ENCODE measurements at regions not wholly inside any gene's neighbourhood (a gene's known extent, or its start where the extent isn't known, plus 50 kb on each side); places are given as distances from the start of the nearest gene placed in this dataset.

DNA sequence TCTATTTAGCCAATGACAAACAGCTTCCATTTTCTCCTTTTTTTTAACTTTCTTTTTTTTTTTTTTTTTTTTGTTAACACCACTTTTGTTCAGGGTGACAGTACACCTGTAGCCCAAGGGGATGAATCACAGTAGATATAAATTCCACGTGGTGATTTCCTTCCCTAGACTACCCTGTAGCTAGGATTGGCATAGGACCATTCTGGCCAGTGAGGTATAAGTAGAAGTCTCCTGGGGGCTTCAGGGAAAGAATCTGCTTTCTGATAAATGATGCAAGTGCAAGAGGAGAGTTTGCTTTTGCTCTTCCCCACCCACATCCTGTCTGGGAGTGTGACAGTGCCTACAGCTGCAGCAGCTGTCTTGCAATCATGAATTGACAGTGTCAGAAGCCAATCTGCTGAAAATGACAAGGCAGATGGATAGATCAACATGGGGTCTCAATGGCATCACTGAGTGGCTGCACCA is 63.2 kb upstream of the TOMM7 start:
- H3K36me3 ChIP-seq (ENCODE audit: control insufficient read depth, insufficient read depth, low read length), result no peaks in the 10 kb centered on the region
- peak; percentile 13 to 46 for DNase-seq
- H3K4me3 ChIP-seq (ENCODE audit: low read length), result no peak overlapping the region
- H3K9me3 ChIP-seq (ENCODE audit: control insufficient read depth, low read depth, low read length), result no peaks in the 10 kb centered on the region
- peaks cover 2% of the 10 kb centered on the region for H3K4me1 ChIP-seq (ENCODE audit: control insufficient read depth, insufficient read depth, low read length)
- no CpG with 5 or more reads among the region's 1 CpG for WGBS (ENCODE audit: insufficient coverage, low lambda C conversion rate)
- no peak overlapping the region for H3K27ac ChIP-seq (ENCODE audit: low read length)
- no peaks in the 10 kb centered on the region for H3K27me3 ChIP-seq (ENCODE audit: control insufficient read depth, insufficient read depth, low read length)

DNA sequence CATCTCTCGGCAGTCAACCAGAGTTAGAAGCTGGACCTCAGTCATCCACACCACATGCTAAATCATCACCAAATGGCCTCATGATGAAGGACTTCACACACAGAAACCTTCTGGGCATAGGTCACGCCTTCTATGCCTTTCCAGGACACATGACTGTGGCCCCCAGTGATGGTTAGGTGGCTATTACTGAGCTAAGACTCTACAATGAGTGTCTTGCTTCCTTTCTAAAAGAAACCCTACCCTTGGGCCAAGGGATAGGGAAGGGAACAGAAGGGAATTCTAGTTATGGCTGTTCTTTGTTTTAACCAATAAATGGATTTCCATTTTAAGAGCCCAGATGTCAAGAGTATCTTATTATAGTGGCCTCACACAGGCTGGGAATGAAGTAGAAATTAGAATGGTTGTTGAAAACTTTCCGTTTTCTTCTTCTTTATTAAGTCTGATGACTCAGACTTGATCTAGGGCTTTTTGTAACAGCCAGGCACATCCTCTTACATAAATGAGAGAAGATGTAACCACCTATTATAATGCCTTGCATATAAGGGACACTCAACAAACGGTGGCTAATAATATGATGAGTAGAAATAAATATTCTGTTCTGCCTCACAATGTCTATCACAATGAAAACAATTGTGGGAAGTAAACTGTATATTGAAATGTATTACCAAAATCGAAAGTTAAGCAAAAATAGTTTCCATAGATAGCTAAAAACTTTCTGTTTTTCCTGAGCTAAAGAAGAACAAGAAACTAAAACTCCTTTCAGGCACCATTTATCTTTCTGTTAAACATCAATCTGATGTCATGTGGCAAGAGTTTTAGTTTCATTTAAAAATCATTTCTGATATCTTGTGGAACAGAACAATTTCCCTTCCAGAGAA is 62.5 kb upstream of the TOMM7 start:
- Histone ChIP-seq H3K9me3 (ENCODE audit: control insufficient read depth, low read depth, low read length) (no peaks in the 10 kb centered on the region), H3K4me3 (ENCODE audit: low read length) (no peak overlapping the region), H3K27me3 (ENCODE audit: control insufficient read depth, insufficient read depth, low read length) (no peaks in the 10 kb centered on the region), H3K4me1 (ENCODE audit: control insufficient read depth, insufficient read depth, low read length) (peaks cover 2% of the 10 kb centered on the region), H3K27ac (ENCODE audit: low read length) (no peak overlapping the region), H3K36me3 (ENCODE audit: control insufficient read depth, insufficient read depth, low read length) (no peaks in the 10 kb centered on the region)
- no peak for DNase-seq
- 82% methylated on average over 3 of the region's 5 CpGs for WGBS (ENCODE audit: insufficient coverage, low lambda C conversion rate)

GRCh38 chr7:22882106-22882505 is 59.5 kb upstream of the TOMM7 start:
- H3K9me3 ChIP-seq (ENCODE audit: control insufficient read depth, low read depth, low read length), result no peaks in the 10 kb centered on the region
- H3K4me3 ChIP-seq (ENCODE audit: low read length), result no peak overlapping the region
- no peak overlapping the region for H3K27ac ChIP-seq (ENCODE audit: low read length)
- H3K27me3 ChIP-seq (ENCODE audit: control insufficient read depth, insufficient read depth, low read length), result no peaks in the 10 kb centered on the region
- no peak for DNase-seq
- H3K36me3 ChIP-seq (ENCODE audit: control insufficient read depth, insufficient read depth, low read length), result no peaks in the 10 kb centered on the region
- no CpG with 5 or more reads among the region's 3 CpGs for WGBS (ENCODE audit: insufficient coverage, low lambda C conversion rate)
- peaks cover 2% of the 10 kb centered on the region for H3K4me1 ChIP-seq (ENCODE audit: control insufficient read depth, insufficient read depth, low read length)

- no peaks in the 10 kb centered on the region for H3K9me3 ChIP-seq (ENCODE audit: control insufficient read depth, low read depth, low read length)
- 70% methylated on average over 2 of the region's 8 CpGs for WGBS (ENCODE audit: insufficient coverage, low lambda C conversion rate)
- H3K4me3 ChIP-seq (ENCODE audit: low read length), result no peak overlapping the region
- no peak for DNase-seq
- H3K27ac ChIP-seq (ENCODE audit: low read length), result no peak overlapping the region
- H3K27me3 ChIP-seq (ENCODE audit: control insufficient read depth, insufficient read depth, low read length), result no peaks in the 10 kb centered on the region
- H3K36me3 ChIP-seq (ENCODE audit: control insufficient read depth, insufficient read depth, low read length), result no peaks in the 10 kb centered on the region
- H3K4me1 ChIP-seq (ENCODE audit: control insufficient read depth, insufficient read depth, low read length), result no peaks in the 10 kb centered on the region
Measured at GRCh38 chr7:22879709-22880306, 57.2 kb upstream of the TOMM7 start.

DNA sequence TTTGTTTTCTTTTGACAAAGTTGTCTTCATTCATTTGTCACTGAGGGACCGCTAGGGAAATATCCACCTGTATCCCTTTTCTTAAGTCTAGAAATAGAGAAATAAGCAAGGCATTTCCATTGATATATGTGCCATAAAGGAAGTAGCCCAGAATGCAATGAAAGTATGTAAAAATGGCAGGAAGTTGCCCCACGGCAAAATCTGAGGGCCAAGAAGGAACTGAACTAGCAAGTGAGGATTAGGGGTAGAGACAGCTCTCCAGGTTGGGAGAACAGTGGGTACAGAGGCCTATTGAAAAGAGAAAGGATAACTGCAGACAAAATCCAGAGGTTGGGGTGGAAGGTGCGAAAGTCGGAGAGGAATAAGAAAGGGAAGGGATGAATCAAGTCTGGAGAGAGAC is 56.6 kb upstream of the TOMM7 start:
- Histone ChIP-seq H3K36me3 (ENCODE audit: control insufficient read depth, insufficient read depth, low read length) (no peaks in the 10 kb centered on the region), H3K27ac (ENCODE audit: low read length) (no peak overlapping the region), H3K27me3 (ENCODE audit: control insufficient read depth, insufficient read depth, low read length) (no peaks in the 10 kb centered on the region), H3K4me3 (ENCODE audit: low read length) (no peak overlapping the region), H3K4me1 (ENCODE audit: control insufficient read depth, insufficient read depth, low read length) (no peaks in the 10 kb centered on the region), H3K9me3 (ENCODE audit: control insufficient read depth, low read depth, low read length) (no peaks in the 10 kb centered on the region)
- no peak for DNase-seq
- WGBS (ENCODE audit: insufficient coverage, low lambda C conversion rate), result 100% methylated on average over 4 of the region's 4 CpGs

- H3K27ac ChIP-seq (ENCODE audit: low read length), result no peak overlapping the region
- WGBS (ENCODE audit: insufficient coverage, low lambda C conversion rate), result no CpG with 5 or more reads among the region's 1 CpG
- no peak overlapping the region for H3K4me3 ChIP-seq (ENCODE audit: low read length)
- no peaks in the 10 kb centered on the region for H3K4me1 ChIP-seq (ENCODE audit: control insufficient read depth, insufficient read depth, low read length)
- no peak for DNase-seq
- no peaks in the 10 kb centered on the region for H3K27me3 ChIP-seq (ENCODE audit: control insufficient read depth, insufficient read depth, low read length)
- H3K36me3 ChIP-seq (ENCODE audit: control insufficient read depth, insufficient read depth, low read length), result no peaks in the 10 kb centered on the region
- no peaks in the 10 kb centered on the region for H3K9me3 ChIP-seq (ENCODE audit: control insufficient read depth, low read depth, low read length)
Measured at GRCh38 chr7:22876986-22877729, 54.5 kb upstream of the TOMM7 start.

DNA sequence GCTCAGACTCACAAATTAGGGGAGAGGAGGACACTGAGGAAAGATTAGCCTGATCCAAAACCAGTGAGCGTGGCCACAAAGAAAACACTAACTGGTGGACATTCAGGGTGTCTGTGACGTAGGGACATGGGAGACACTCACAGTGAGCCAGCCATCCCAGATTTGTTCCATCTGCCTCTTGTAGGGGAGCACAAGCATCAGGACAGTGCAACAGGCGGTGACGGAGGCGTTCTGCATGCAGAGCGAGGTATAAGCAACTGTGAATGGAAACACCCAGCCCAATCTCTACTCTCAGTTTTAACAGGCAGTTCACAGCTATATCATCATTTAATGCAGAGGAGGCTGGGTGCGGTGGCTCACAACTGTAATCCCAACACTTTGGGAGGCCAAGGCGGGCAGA is 52.8 kb upstream of the TOMM7 start:
- WGBS (ENCODE audit: insufficient coverage, low lambda C conversion rate), result no CpG with 5 or more reads among the region's 8 CpGs
- H3K27me3 ChIP-seq (ENCODE audit: control insufficient read depth, insufficient read depth, low read length), result no peaks in the 10 kb centered on the region
- no peak for DNase-seq
- no peaks in the 10 kb centered on the region for H3K4me1 ChIP-seq (ENCODE audit: control insufficient read depth, insufficient read depth, low read length)
- H3K4me3 ChIP-seq (ENCODE audit: low read length), result no peak overlapping the region
- no peak overlapping the region for H3K27ac ChIP-seq (ENCODE audit: low read length)
- H3K9me3 ChIP-seq (ENCODE audit: control insufficient read depth, low read depth, low read length), result no peaks in the 10 kb centered on the region
- H3K36me3 ChIP-seq (ENCODE audit: control insufficient read depth, insufficient read depth, low read length), result no peaks in the 10 kb centered on the region

- Histone ChIP-seq H3K9me3 (ENCODE audit: control insufficient read depth, low read depth, low read length) (no peaks in the 10 kb centered on the region), H3K4me3 (ENCODE audit: low read length) (no peak overlapping the region), H3K27me3 (ENCODE audit: control insufficient read depth, insufficient read depth, low read length) (no peaks in the 10 kb centered on the region), H3K27ac (ENCODE audit: low read length) (no peak overlapping the region), H3K4me1 (ENCODE audit: control insufficient read depth, insufficient read depth, low read length) (no peaks in the 10 kb centered on the region), H3K36me3 (ENCODE audit: control insufficient read depth, insufficient read depth, low read length) (no peaks in the 10 kb centered on the region)
- WGBS (ENCODE audit: insufficient coverage, low lambda C conversion rate), result no CpG with 5 or more reads among the region's 9 CpGs
- no peak for DNase-seq
Measured at GRCh38 chr7:22874904-22875303, 52.3 kb upstream of the TOMM7 start.
